ENCODE measurements at regions not wholly inside any gene's neighbourhood (a gene's known extent, or its start where the extent isn't known, plus 50 kb on each side); places are given as distances from the start of the nearest gene placed in this dataset.

DNA sequence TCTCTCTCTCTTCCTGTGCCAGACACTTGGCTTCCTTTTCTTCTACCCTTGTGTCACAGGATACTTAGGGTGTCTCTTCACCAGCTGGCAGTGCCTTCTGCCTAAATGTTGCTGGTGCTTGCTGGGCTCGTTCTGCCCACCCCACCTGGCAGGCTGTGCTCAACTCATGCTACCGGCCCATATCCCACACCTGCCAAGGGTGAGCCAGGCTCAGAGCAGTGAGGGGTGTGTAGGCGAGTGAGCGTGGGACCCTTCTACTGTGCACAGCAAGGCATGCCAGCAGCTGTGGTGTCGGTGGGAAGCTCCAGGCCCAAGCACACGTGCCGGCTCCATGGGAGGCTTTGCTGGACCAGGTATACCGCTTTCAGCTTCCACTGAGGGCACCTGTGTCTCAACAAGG is 1626.7 kb upstream of the ACO1 start:
- Histone ChIP-seq H3K4me3 (ENCODE audit: extremely low read depth in 1 of 4, insufficient read depth in 2 of 4, low read depth in 3 of 4, low read length in 4 of 4) (no peak overlapping the region), H3K79me2 (ENCODE audit: control insufficient read depth in 1 of 2, insufficient read depth in 2 of 2, low read length in 2 of 2) (no peaks in the 10 kb centered on the region), H3K56ac (replicated peaks; ENCODE audit: insufficient read length, low read depth, low read length) (no peak overlapping the region), H4K20me1 (replicated peaks in 1 of 2; ENCODE audit: control insufficient read depth in 1 of 2, insufficient read depth in 2 of 2, low read length in 2 of 2) (no peaks in the 10 kb centered on the region), H2BK20ac (ENCODE audit: low read length) (no peak overlapping the region), H3K79me1 (ENCODE audit: low read depth, low read length) (no peaks in the 10 kb centered on the region), H3K9me3 (ENCODE audit: insufficient read depth in 2 of 2, low read depth in 1 of 2, low read length in 1 of 2) (peaks cover 4 to 12% of the 10 kb centered on the region in 2 experiments; a peak in 1 of 4 replicates), H3K9ac (replicated peaks in 1 of 4; ENCODE audit: extremely low read depth in 1 of 4, low read depth in 3 of 4, low read length in 3 of 4) (no peak overlapping the region), H3K4me1 (replicated peaks in 1 of 4; ENCODE audit: control insufficient read depth in 3 of 4, insufficient read depth in 4 of 4, low read length in 3 of 4) (peaks cover 0 to 7% (median 0%) of the 10 kb centered on the region in 4 experiments; a peak in 2 of 7 replicates), H3K4ac (replicated peaks; ENCODE audit: insufficient read length, low read depth, low read length) (no peak overlapping the region), H3K18ac (ENCODE audit: extremely low read depth, low read length) (no peak overlapping the region), H3K23me2 (ENCODE audit: low read depth, low read length) (no peaks in the 10 kb centered on the region), H2AK5ac (ENCODE audit: low read depth, low read length) (no peak overlapping the region), H3K23ac (ENCODE audit: insufficient read length) (no peak overlapping the region), H2AFZ (ENCODE audit: low read length) (no peak overlapping the region), H3K27me3 (replicated peaks in 1 of 4; ENCODE audit: control insufficient read depth in 3 of 4, extremely low read depth in 1 of 4, insufficient read depth in 3 of 4, low read length in 3 of 4) (no peaks in the 10 kb centered on the region), H3K14ac (ENCODE audit: insufficient read length) (no peak overlapping the region), H3K4me2 (ENCODE audit: insufficient read depth in 1 of 2, low read depth in 2 of 2, low read length in 2 of 2) (no peak overlapping the region), H4K5ac (ENCODE audit: insufficient read length, low read depth, low read length) (no peak overlapping the region), H2BK12ac (ENCODE audit: low read depth, low read length) (no peak overlapping the region), H4K91ac (replicated peaks; ENCODE audit: insufficient read length, low read length) (no peak overlapping the region), H3K27ac (ENCODE audit: low read depth, low read length) (no peak overlapping the region), H3K36me3 (ENCODE audit: control insufficient read depth in 2 of 4, insufficient read depth in 4 of 4, low read length in 3 of 4) (no peaks in the 10 kb centered on the region), H2BK120ac (replicated peaks; ENCODE audit: low read depth, low read length) (no peak overlapping the region), H2BK5ac (ENCODE audit: low read depth, low read length) (no peak overlapping the region), H2BK15ac (ENCODE audit: low read length) (no peak overlapping the region), H4K8ac (ENCODE audit: extremely low read depth, insufficient read depth, low read length) (no peak overlapping the region)
- POLR2A ChIA-PET (ENCODE audit: partially characterized antibody): no interaction called here
- DNase-seq (ENCODE audit: low read depth in 1 of 2, low spot score in 2 of 2) (no peak), FAIRE-seq (no peak)
- WGBS, 2 experiments (ENCODE audit: extremely low coverage in 1 of 2, insufficient coverage in 1 of 2, insufficient read length in 1 of 2, insufficient replicate concordance in 2 of 2, low coverage in 1 of 2, low lambda C conversion rate in 2 of 2, missing lambda C conversion rate in 1 of 2): 97% methylated on average over 8 of the region's 8 CpGs; no CpG with 5 or more reads in 1 of the 2 experiments
- no peak for TF ChIP-seq GABPA (IDR thresholded peaks at IDR 0.05; ENCODE audit: borderline replicate concordance, insufficient read depth, low read length)
- no peak for TF ChIP-seq SIX5 (IDR thresholded peaks at IDR 0.05; ENCODE audit: low read depth, low read length)
- no peak for TF ChIP-seq CBX5 (IDR thresholded peaks at IDR 0.05; ENCODE audit: low read depth, low read length)
- CTCF ChIA-PET (ENCODE audit: partially characterized antibody): no interaction called here
